A549 (cell line): ENCODE measurements at regions not wholly inside any gene's neighbourhood (a gene's known extent, or its start where the extent isn't known, plus 50 kb on each side); places are given as distances from the start of the nearest gene placed in this dataset.
A peak's percentile ranks its signal among the peaks of the same experiment; 100 is the strongest.

Experiments
- ATAC-seq, 2 experiments: fragments of 200-7000 bp in 1 of 2; fragments of >200 bp in 1 of 2; cut with Nextera tagmentation in 1 of 2; cut with Tn5 transposase in 1 of 2; 3 replicates each; pipeline versions ENCODE4 v1.8.0 to v1.9.1; 2018 to 2020; ENCODE audit warnings: mild to moderate bottlenecking in 1 of 2, moderate library complexity in 1 of 2
- CTCF ChIA-PET: fragments of 300-600 bp; sonication (Branson Sonifier 250); formaldehyde crosslinking; extraction: SDS; loops from one replicate; lab custom pipeline; 2021; ENCODE audit warnings: antibody characterized with exemption, inconsistent platforms; lab: Yijun Ruan, JAX
- POLR2A ChIA-PET: fragments of 350-600 bp; formaldehyde crosslinking; extraction: SDS; loops from one replicate; lab custom pipeline; 2021; ENCODE audit warnings: antibody characterized with exemption, inconsistent platforms; lab: Yijun Ruan, JAX
- DNase-seq, 2 experiments: peaks; one replicate each; pipeline versions ENCODE4 v3.0.0 to v3.0.0-alpha.2; 2011 to 2016; ENCODE audit warnings: low read depth in 1 of 2, low spot score in 1 of 2
- FAIRE-seq: peaks from 2 replicates; lab custom pipeline; 2011; peaks lifted over from hg19 to GRCh38; lab: Jason Lieb, UNC
- H3K27ac ChIP-seq, 2 experiments: fragments of >200 bp; sonication (Bioruptor Twin); formaldehyde crosslinking; 3 replicates each; pipeline ENCODE4 v1.5.1; 2016 to 2017
- H3K4me1 ChIP-seq: fragments of >200 bp; sonication (Bioruptor Twin); formaldehyde crosslinking; 3 replicates; pipeline ENCODE4 v1.6.1; 2016
- H3K4me2 ChIP-seq: fragments of >200 bp; sonication (Bioruptor Twin); formaldehyde crosslinking; 3 replicates; pipeline ENCODE4 v1.6.1; 2016
- H3K4me3 ChIP-seq: fragments of >200 bp; sonication (Bioruptor Twin); formaldehyde crosslinking; 3 replicates; pipeline ENCODE4 v1.5.1; 2016
- H3K9me3 ChIP-seq: fragments of >200 bp; sonication (Bioruptor Twin); formaldehyde crosslinking; 3 replicates; pipeline ENCODE4 v1.6.1; 2016
- CBX2 ChIP-seq: fragments of 200-600 bp; sonication (generic); IDR thresholded peaks from 2 replicates; pipeline ENCODE4 v1.6.1; 2016; ENCODE audit warnings: low read depth, mild to moderate bottlenecking, borderline replicate concordance
- CBX8 ChIP-seq: fragments of 200-600 bp; sonication (generic); IDR thresholded peaks from 2 replicates; pipeline ENCODE4 v1.6.1; 2016
- CHD2 ChIP-seq: fragments of 150-350 bp; IDR thresholded peaks from 2 replicates; pipeline ENCODE4 v1.6.1; 2014; ENCODE audit warnings: low read length; ENCODE audit not compliant: partially characterized antibody
- CHD4 ChIP-seq: fragments of 200-600 bp; sonication (generic); IDR thresholded peaks from 2 replicates; pipeline ENCODE4 v1.6.1; 2016; ENCODE audit warnings: antibody characterized with exemption, mild to moderate bottlenecking, borderline replicate concordance
- E2F6 ChIP-seq: IDR thresholded peaks from 2 replicates; pipeline ENCODE4 v1.6.1; 2012; ENCODE audit warnings: low read depth, borderline replicate concordance
- EHF ChIP-seq: fragments of 250-450 bp; sonication (Bioruptor Pico); IDR thresholded peaks from 2 replicates; pipeline ENCODE4 v1.5.0; 2020; ENCODE audit warnings: mild to moderate bottlenecking
- EHMT2 ChIP-seq: fragments of 200-600 bp; sonication (generic); IDR thresholded peaks from 2 replicates; pipeline ENCODE4 v1.6.1; 2016; ENCODE audit warnings: antibody characterized with exemption, low read depth, mild to moderate bottlenecking, moderate library complexity
- FOSB ChIP-seq: fragments of 250-450 bp; sonication (Bioruptor Pico); IDR thresholded peaks from 2 replicates; pipeline ENCODE4 v1.5.0; 2020; ENCODE audit warnings: mild to moderate bottlenecking, moderate library complexity
- HDAC2 ChIP-seq: fragments of 200-600 bp; sonication (generic); IDR thresholded peaks from 2 replicates; pipeline ENCODE4 v1.6.1; 2016
- HES2 ChIP-seq: fragments of >200 bp; sonication (Bioruptor Twin); formaldehyde crosslinking; IDR thresholded peaks from 2 replicates; pipeline ENCODE4 v1.6.1; 2016
- HEYL ChIP-seq: fragments of 250-450 bp; sonication (Bioruptor Pico); IDR thresholded peaks from 2 replicates; pipeline ENCODE4 v1.8.0; 2021; ENCODE audit warnings: mild to moderate bottlenecking, moderate library complexity
- KDM1A ChIP-seq: fragments of 200-600 bp; sonication (generic); IDR thresholded peaks from 2 replicates; pipeline ENCODE4 v1.6.1; 2016; ENCODE audit warnings: low read depth, mild to moderate bottlenecking
- KDM5A ChIP-seq: fragments of 200-600 bp; sonication (generic); IDR thresholded peaks from 2 replicates; pipeline ENCODE4 v1.6.1; 2016; ENCODE audit warnings: antibody characterized with exemption, mild to moderate bottlenecking
- MAZ ChIP-seq: fragments of 150-350 bp; IDR thresholded peaks from 2 replicates; pipeline ENCODE4 v1.6.1; 2014; ENCODE audit warnings: antibody characterized with exemption, low read depth, low read length, borderline replicate concordance
- NR3C1 ChIP-seq: fragments of >200 bp; sonication (Bioruptor Twin); formaldehyde crosslinking; IDR thresholded peaks from 3 replicates; pipeline ENCODE4 v1.6.1; 2017
- PHF8 ChIP-seq: fragments of 200-600 bp; sonication (generic); IDR thresholded peaks from 2 replicates; pipeline ENCODE4 v1.6.1; 2016; ENCODE audit warnings: low read depth, mild to moderate bottlenecking, antibody characterized with exemption, moderate library complexity, borderline replicate concordance
- RARB ChIP-seq: fragments of 250-450 bp; sonication (Bioruptor Pico); IDR thresholded peaks from 2 replicates; pipeline ENCODE4 v1.8.0; 2021; ENCODE audit warnings: mild to moderate bottlenecking, moderate library complexity
- REST ChIP-seq: fragments of 200-600 bp; sonication (generic); IDR thresholded peaks from 2 replicates; pipeline ENCODE4 v1.6.1; 2016; ENCODE audit warnings: antibody characterized with exemption, mild to moderate bottlenecking, moderate library complexity
- RNF2 ChIP-seq: fragments of 200-600 bp; sonication (generic); IDR thresholded peaks from 2 replicates; pipeline ENCODE4 v1.6.1; 2016; ENCODE audit warnings: low read depth, mild to moderate bottlenecking, antibody characterized with exemption, moderate library complexity, borderline replicate concordance
- SMC3 ChIP-seq: fragments of >200 bp; sonication (Bioruptor Twin); formaldehyde crosslinking; IDR thresholded peaks from 3 replicates; pipeline ENCODE4 v1.6.1; 2018; ENCODE audit warnings: inconsistent platforms
- TP53 ChIP-seq: fragments of 250-450 bp; sonication (Bioruptor Pico); IDR thresholded peaks from 2 replicates; pipeline ENCODE4 v1.5.0; 2021; ENCODE audit warnings: mild to moderate bottlenecking, moderate library complexity
- ZC3H11A ChIP-seq: fragments of 450-650 bp; IDR thresholded peaks from 2 replicates; pipeline ENCODE4 v1.6.1; 2014; ENCODE audit warnings: antibody characterized with exemption, mild to moderate bottlenecking
- ZNF302 ChIP-seq: fragments of 250-450 bp; sonication (Bioruptor Pico); IDR thresholded peaks from 2 replicates; pipeline ENCODE4 v1.9.0; 2021; ENCODE audit warnings: inconsistent platforms, mild to moderate bottlenecking, moderate library complexity
- WGBS: methylation state at CpG from one replicate; pipeline ENCODE4 v1.1.6; 2017; ENCODE audit errors: missing lambda C conversion rate; 5-methylcytosine and 5-hydroxymethylcytosine counted together

- 40% methylated on average over 19 of the region's 47 CpGs for WGBS
- no peak for FAIRE-seq
These were observed 53.8 kb upstream of the TAC4 start for GRCh38 chr17:49901460-49902331.

GRCh38 chr17:49903523-49903922 lies 55.7 kb upstream of the TAC4 start:
- FAIRE-seq (no peak), ATAC-seq (no peak), DNase-seq (no peak)
- Histone ChIP-seq H3K9me3 (no peaks in the 10 kb centered on the region), H3K27ac (no peak overlapping the region), H3K4me1 (peaks cover 13% of the 10 kb centered on the region), H3K4me2 (no peak overlapping the region), H3K4me3 (no peak overlapping the region)
- CTCF ChIA-PET: interaction anchor here (1.0 to 62.1 kb wide), 7 partner anchors 8 to 191 kb away, joined by 3 to 2613 read pairs (median 4); partner anchors contain the start of genes DLX3, DLX4 and PDK2
- POLR2A ChIA-PET: no interaction called here
- no peak for TF ChIP-seq PHF8
- no peak for TF ChIP-seq HES2
- no peak for TF ChIP-seq CHD4
- TF ChIP-seq HEYL (CRISPR knock-in tag): no peak
- TF ChIP-seq FOSB (CRISPR knock-in tag): no peak
- TF ChIP-seq TP53 (CRISPR knock-in tag): no peak
- TF ChIP-seq HDAC2: no peak
- TF ChIP-seq MAZ: no peak
- no peak for TF ChIP-seq EHMT2
- TF ChIP-seq ZNF302 (CRISPR knock-in tag): no peak
- no peak for TF ChIP-seq NR3C1
- no peak for TF ChIP-seq RARB (CRISPR knock-in tag)
- TF ChIP-seq SMC3: no peak
- no peak for TF ChIP-seq CHD2
- no peak for TF ChIP-seq KDM5A
- no peak for TF ChIP-seq EHF (CRISPR knock-in tag)
- TF ChIP-seq CBX2: no peak
- no peak for TF ChIP-seq REST
- TF ChIP-seq KDM1A: no peak
- TF ChIP-seq ZC3H11A: no peak
- 56% methylated on average over 5 of the region's 5 CpGs for WGBS

More at GRCh38 chr17:49901460-49902331, 53.8 kb upstream of the TAC4 start:
- Histone ChIP-seq H3K4me2 (peak overlapping the region; percentile 66), H3K4me3 (peak overlapping the region; percentile 28; the same call in 2 of the 3 replicates), H3K9me3 (no peaks in the 10 kb centered on the region), H3K4me1 (peaks cover 13% of the 10 kb centered on the region), H3K27ac (peak overlapping the region in 1 of 2 experiments; percentile 70; a peak in 3 of 6 replicates)
- TF ChIP-seq RNF2 (no peak), HEYL (CRISPR knock-in tag) (no peak), MAZ (no peak), KDM5A (no peak), CBX8 (no peak), E2F6 (no peak)
- ATAC-seq: peak; percentile 11 to 26; a peak in 5 of 6 replicates
- peak in 1 of 2 experiments; percentile 43 for DNase-seq
- ChIA-PET POLR2A (no interaction called here), CTCF (interaction anchor here (0.6 to 62.1 kb wide), 11 partner anchors 8 to 1004 kb away, joined by 3 to 2613 read pairs (median 5); partner anchors contain the start of genes DLX3 and DLX4)
